PFSK-1 (cell line): ENCODE measurements at regions not wholly inside any gene's neighbourhood (a gene's known extent, or its start where the extent isn't known, plus 50 kb on each side); places are given as distances from the start of the nearest gene placed in this dataset.

Experiments used
- FOXP2 ChIP-seq: optimal IDR thresholded peaks from 2 replicates; pipeline ENCODE3; 2011; ENCODE audit warnings: borderline replicate concordance, control low read depth, inconsistent platforms; ENCODE audit not compliant: insufficient read depth; ENCODE audit errors: extremely low read length, extremely low read depth
- POLR2AphosphoS5 ChIP-seq: IDR thresholded peaks from 2 replicates; pipeline ENCODE4 v1.6.1; 2012; ENCODE audit warnings: low read depth, mild to moderate bottlenecking, control low read depth, low read length, moderate library complexity
- REST ChIP-seq, 2 experiments: IDR thresholded peaks; 2 replicates each; pipeline versions ENCODE4 v1.6.1 to v1.8.0; 2011 to 2012; ENCODE audit warnings: low read depth in 2 of 2, low read length in 2 of 2, control low read depth in 1 of 2, inconsistent platforms in 1 of 2, mild to moderate bottlenecking in 1 of 2, moderate library complexity in 1 of 2; ENCODE audit not compliant: insufficient read depth in 1 of 2
- SIN3A ChIP-seq: IDR thresholded peaks from 2 replicates; pipeline ENCODE4 v1.6.1; 2012; ENCODE audit warnings: mild to moderate bottlenecking, low read length, moderate library complexity, borderline replicate concordance; ENCODE audit not compliant: insufficient read depth
- TAF1 ChIP-seq: IDR thresholded peaks from 2 replicates; pipeline ENCODE4 v1.6.1; 2012; ENCODE audit warnings: low read length, control low read depth, borderline replicate concordance; ENCODE audit not compliant: insufficient read depth

GRCh38 chr9:29866556-29866955 lies 2293.3 kb upstream of the C9orf72 start:
- TF ChIP-seq TAF1 (no peak), SIN3A (no peak), POLR2AphosphoS5 (no peak), FOXP2 (no peak)

- TF ChIP-seq FOXP2 (no peak), SIN3A (no peak), POLR2AphosphoS5 (no peak), REST (IDR thresholded peaks at IDR 0.05; ENCODE audit: insufficient read depth in 1 of 2, low read depth in 2 of 2, low read length in 2 of 2) (no peak), TAF1 (no peak)
Measured at GRCh38 chr9:29873579-29873978, 2300.3 kb upstream of the C9orf72 start.

DNA sequence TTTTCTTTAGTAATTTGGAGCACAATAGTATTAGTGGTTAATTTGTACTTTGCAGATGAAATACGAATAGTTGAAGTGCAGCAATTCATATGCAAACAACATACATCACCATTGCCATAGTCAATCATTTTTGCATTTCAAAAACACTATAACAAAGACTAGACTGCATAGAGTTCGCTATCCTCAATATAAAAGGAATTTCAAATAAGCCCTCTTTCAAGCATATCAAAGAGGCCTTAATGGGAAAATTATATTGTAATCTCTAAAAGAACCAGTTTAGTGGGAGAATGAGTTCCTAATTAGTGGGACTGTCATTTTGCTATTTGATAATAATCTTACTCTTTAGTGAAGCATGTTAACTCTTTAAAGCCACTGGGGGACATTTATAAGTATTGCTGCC lies 2302.3 kb upstream of the C9orf72 start:
- TF ChIP-seq SIN3A (no peak), TAF1 (no peak), POLR2AphosphoS5 (no peak), FOXP2 (no peak), REST (IDR thresholded peaks at IDR 0.05; ENCODE audit: insufficient read depth in 1 of 2, low read depth in 2 of 2, low read length in 2 of 2) (no peak)

DNA sequence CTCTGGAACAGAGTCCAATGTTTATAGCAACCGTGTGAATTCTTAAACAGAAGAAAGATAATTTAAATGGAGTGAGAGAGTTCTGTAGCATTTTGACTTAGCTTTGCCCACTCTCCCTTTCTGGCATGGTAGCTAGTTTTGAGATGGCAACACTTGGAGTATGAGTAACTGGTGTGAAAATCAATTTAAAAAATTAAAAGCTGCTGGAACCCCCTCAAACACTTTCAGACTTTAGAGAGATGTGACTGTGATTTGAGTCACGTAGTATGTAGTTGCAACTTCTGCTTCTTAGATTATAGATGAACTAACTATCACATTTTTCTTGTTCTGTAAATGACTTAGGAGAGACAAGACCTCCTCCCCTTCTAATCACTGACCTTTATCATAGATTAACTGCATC lies 2309.5 kb upstream of the C9orf72 start:
- TF ChIP-seq FOXP2 (no peak), TAF1 (no peak), REST (IDR thresholded peaks at IDR 0.05; ENCODE audit: insufficient read depth in 1 of 2, low read depth in 2 of 2, low read length in 2 of 2) (no peak)

- TF ChIP-seq REST (IDR thresholded peaks at IDR 0.05; ENCODE audit: insufficient read depth in 1 of 2, low read depth in 2 of 2, low read length in 2 of 2) (no peak), FOXP2 (no peak), TAF1 (no peak), POLR2AphosphoS5 (no peak), SIN3A (no peak)
Measured at GRCh38 chr9:29906065-29906464, 2332.8 kb upstream of the C9orf72 start.
